T-cell (primary cell): ENCODE measurements at regions not wholly inside any gene's neighbourhood (a gene's known extent, or its start where the extent isn't known, plus 50 kb on each side); places are given as distances from the start of the nearest gene placed in this dataset.
"Not testable (repeated sequence)": the region's sequence is repeated elsewhere in the genome, so short reads cannot be mapped to it uniquely, and the experiment has no call there.

ENCODE experiments used
- ATAC-seq, 4 experiments: fragments of 200-7000 bp in 3 of 4; fragments of 150-1000 bp in 1 of 4; cut with Tn5 transposase; replicated peaks in 1 of 4; 1 replicate in 3 of 4; 2 replicates in 1 of 4; pipeline ENCODE4 v1.10.0; 2021; ENCODE audit warnings: moderate library complexity in 3 of 4, mild to moderate bottlenecking in 2 of 4, moderate number of reproducible peaks in 1 of 4
- CTCF ChIA-PET, 2 donors: fragments of 300-600 bp; sonication (Branson Sonifier 250); formaldehyde crosslinking; loops; one replicate each; lab custom pipeline; 2022; ENCODE audit warnings: antibody characterized with exemption in 2 of 2; lab: Charles Lee
- POLR2A ChIA-PET, 2 donors: fragments of 300-600 bp; sonication (Branson Sonifier 250); formaldehyde crosslinking; loops; one replicate each; lab custom pipeline; 2022; ENCODE audit warnings: antibody characterized with exemption in 2 of 2; lab: Charles Lee
- DNase-seq, 35 experiments: peaks; one replicate each; pipeline versions ENCODE4 v3.0.0 to v3.0.0-alpha.2; 2013 to 2023
- H3K27ac ChIP-seq: one replicate; pipeline ENCODE4 v1.5.1; 2013; ENCODE audit warnings: low read length
- H3K27me3 ChIP-seq, 2 experiments: replicated peaks in 1 of 2; 1 replicate in 1 of 2; 2 replicates in 1 of 2; pipeline versions ENCODE4 v1.6.1 to v1.7.0; 2013; ENCODE audit warnings: low read length in 1 of 2, mixed read lengths in 1 of 2; ENCODE audit not compliant: control insufficient read depth in 2 of 2, insufficient read depth in 2 of 2; ENCODE audit errors: extremely low read depth in 1 of 2
- H3K36me3 ChIP-seq, 2 donors: 1 replicate in 1 of 2; 2 replicates in 1 of 2; pipeline versions ENCODE4 v1.6.1 to v1.7.0; 2013; ENCODE audit warnings: low read length in 1 of 2; ENCODE audit not compliant: control insufficient read depth in 2 of 2, insufficient read depth in 1 of 2; ENCODE audit errors: extremely low read depth in 1 of 2
- H3K4me1 ChIP-seq, 2 experiments: 1 replicate in 1 of 2; 2 replicates in 1 of 2; pipeline versions ENCODE4 v1.6.1 to v1.7.0; 2013; ENCODE audit warnings: low read length in 2 of 2, mixed read lengths in 1 of 2; ENCODE audit not compliant: insufficient read depth in 2 of 2, control insufficient read depth in 1 of 2; ENCODE audit errors: extremely low read depth in 1 of 2
- H3K4me3 ChIP-seq, 2 donors: 1 replicate in 1 of 2; 2 replicates in 1 of 2; pipeline versions ENCODE4 v1.5.1 to v1.7.0; 2013; ENCODE audit warnings: mild to moderate bottlenecking in 2 of 2, low read length in 1 of 2, moderate library complexity in 1 of 2; ENCODE audit not compliant: control insufficient read depth in 1 of 2; ENCODE audit errors: extremely low read depth in 1 of 2
- H3K9me3 ChIP-seq: 2 replicates; pipeline ENCODE4 v1.7.0; 2013
- H3K27ac Mint-ChIP-seq, 2 donors: one replicate each; pipeline ENCODE4 v1.8.0; 2020 to 2021; ENCODE audit warnings: mild to moderate bottlenecking in 2 of 2, mixed read lengths in 2 of 2
- H3K27me3 Mint-ChIP-seq, 2 donors: one replicate each; pipeline ENCODE4 v1.8.0; 2021 to 2022; ENCODE audit warnings: mixed read lengths in 2 of 2
- H3K36me3 Mint-ChIP-seq: one replicate; pipeline ENCODE4 v1.8.0; 2021; ENCODE audit warnings: mixed read lengths
- H3K4me1 Mint-ChIP-seq, 3 donors: one replicate each; pipeline ENCODE4 v1.8.0; 2020 to 2022; ENCODE audit warnings: mixed read lengths in 3 of 3, mild to moderate bottlenecking in 1 of 3
- H3K4me3 Mint-ChIP-seq, 3 donors: one replicate each; pipeline ENCODE4 v1.8.0; 2020 to 2022; ENCODE audit warnings: mild to moderate bottlenecking in 3 of 3, mixed read lengths in 3 of 3, moderate library complexity in 3 of 3
- H3K9me3 Mint-ChIP-seq, 3 donors: one replicate each; pipeline ENCODE4 v1.8.0; 2020 to 2022; ENCODE audit warnings: mixed read lengths in 3 of 3
- WGBS: methylation state at CpG from one replicate; pipeline ENCODE4 v1.1.5; 2013; ENCODE audit warnings: missing lambda C conversion rate; ENCODE audit not compliant: insufficient coverage; 5-methylcytosine and 5-hydroxymethylcytosine counted together

DNA sequence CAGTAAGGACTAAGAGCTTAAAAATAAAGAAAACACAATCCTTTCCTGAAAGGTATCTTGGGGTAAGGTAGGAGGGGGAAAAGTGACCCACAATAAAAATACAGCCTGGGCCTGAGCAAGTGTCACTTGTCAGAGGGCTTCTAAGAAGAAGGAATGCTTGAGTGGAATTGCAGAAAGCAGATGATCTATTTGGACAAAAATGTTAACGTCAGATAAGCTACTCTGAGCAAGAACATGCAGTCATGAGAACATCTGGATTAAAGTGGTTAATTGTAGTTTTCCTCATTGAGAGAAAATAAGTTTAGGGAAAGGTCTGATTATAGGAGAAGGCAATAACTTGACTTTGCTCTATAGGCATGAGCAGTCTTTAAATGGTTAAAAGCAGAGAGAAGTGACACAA, 581.9 kb downstream of the HTR1B start:
- no peaks in the 10 kb centered on the region for H3K36me3 ChIP-seq
- DNase-seq = no peak
- ATAC-seq = no peak
- CTCF ChIA-PET = no interaction called here
- no peaks in the 10 kb centered on the region for H3K27me3 ChIP-seq
- 80% methylated on average over 1 of the region's 1 CpG for WGBS
- H3K4me1 ChIP-seq = no peaks in the 10 kb centered on the region
- H3K9me3 ChIP-seq = no peaks in the 10 kb centered on the region
- Mint-ChIP-seq H3K27me3 (no peaks in the 10 kb centered on the region), H3K4me3 (no peak overlapping the region), H3K27ac (no peak overlapping the region), H3K36me3 (no peaks in the 10 kb centered on the region), H3K9me3 (peaks cover 4 to 9% (median 4%) of the 10 kb centered on the region in 3 donors), H3K4me1 (no peaks in the 10 kb centered on the region)
- no peak overlapping the region for H3K27ac ChIP-seq
- POLR2A ChIA-PET = no interaction called here
- H3K4me3 ChIP-seq = no peak overlapping the region

DNA sequence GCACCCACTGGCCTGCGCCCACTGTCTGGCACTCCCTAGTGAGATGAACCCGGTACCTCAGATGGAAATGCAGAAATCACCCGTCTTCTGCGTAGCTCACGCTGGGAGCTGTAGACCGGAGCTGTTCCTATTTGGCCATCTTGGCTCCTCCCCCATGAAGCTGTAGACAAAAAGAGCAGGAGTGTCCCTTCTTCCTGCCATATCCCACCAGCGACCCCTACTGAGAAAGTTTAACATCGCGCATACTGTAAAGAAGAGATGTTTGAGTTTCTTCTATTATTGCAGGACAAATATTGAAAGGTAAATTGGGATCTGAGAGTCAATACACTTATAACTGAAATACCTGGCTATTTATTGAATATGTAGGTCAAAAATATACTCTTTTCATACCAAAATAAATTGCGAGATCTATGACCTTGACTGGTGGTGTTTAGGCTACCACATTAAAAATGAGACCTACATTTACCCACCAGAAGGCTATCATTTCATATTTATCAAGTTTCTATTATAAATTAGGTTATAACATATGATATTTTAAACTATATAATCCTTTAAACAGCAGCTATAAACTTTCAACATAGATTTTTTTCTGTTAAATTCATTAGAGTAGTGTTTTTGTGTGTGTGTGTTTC, 586.3 kb downstream of the HTR1B start:
- ChIA-PET POLR2A (no interaction called here), CTCF (interaction anchor here in 1 of 2 donors (0.5 kb wide), 1 partner anchor 79 kb away, joined by 3 read pairs; no protein-coding TSS in a partner anchor)
- H3K4me1 Mint-ChIP-seq = no peaks in the 10 kb centered on the region
- peaks cover 4 to 13% (median 7%) of the 10 kb centered on the region in 3 donors for H3K9me3 Mint-ChIP-seq
- no peaks in the 10 kb centered on the region for H3K9me3 ChIP-seq
- H3K36me3 ChIP-seq = no peaks in the 10 kb centered on the region
- no peaks in the 10 kb centered on the region for H3K4me1 ChIP-seq
- no peaks in the 10 kb centered on the region for H3K27me3 Mint-ChIP-seq
- H3K4me3 ChIP-seq = no peak overlapping the region
- ATAC-seq = no peak
- no peaks in the 10 kb centered on the region for H3K36me3 Mint-ChIP-seq
- no peak for DNase-seq
- no peak overlapping the region for H3K27ac ChIP-seq
- no peak overlapping the region for H3K4me3 Mint-ChIP-seq
- H3K27ac Mint-ChIP-seq = no peak overlapping the region
- H3K27me3 ChIP-seq = no peaks in the 10 kb centered on the region
- no CpG with 5 or more reads among the region's 10 CpGs for WGBS

DNA sequence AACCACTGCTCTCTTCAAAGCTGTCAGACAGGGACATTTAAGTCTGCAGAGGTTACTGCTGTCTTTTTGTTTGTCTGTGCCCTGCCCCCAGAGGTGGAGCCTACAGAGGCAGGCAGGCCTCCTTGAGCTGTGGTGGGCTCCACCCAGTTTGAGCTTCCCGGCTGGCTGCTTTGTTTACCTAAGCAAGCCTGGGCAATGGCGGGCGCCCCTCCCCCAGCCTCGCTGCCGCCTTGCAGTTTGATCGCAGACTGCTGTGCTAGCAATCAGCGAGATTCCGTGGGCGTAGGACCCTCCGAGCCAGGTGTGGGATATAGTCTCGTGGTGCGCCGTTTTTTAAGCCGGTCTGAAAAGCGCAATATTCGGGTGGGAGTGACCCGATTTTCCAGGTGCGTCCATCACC, 586.9 kb downstream of the HTR1B start:
- ATAC-seq, H3K27ac Mint-ChIP-seq, POLR2A ChIA-PET, H3K36me3 ChIP-seq, H3K4me3 Mint-ChIP-seq, H3K27me3 ChIP-seq, DNase-seq, H3K4me1 ChIP-seq, H3K4me3 ChIP-seq, H3K9me3 ChIP-seq, H3K4me1 Mint-ChIP-seq, H3K27me3 Mint-ChIP-seq, CTCF ChIA-PET, H3K27ac ChIP-seq, H3K36me3 Mint-ChIP-seq: not testable (repeated sequence)
- H3K9me3 Mint-ChIP-seq = peaks cover 4 to 13% (median 7%) of the 10 kb centered on the region in 3 donors
- WGBS = no CpG with 5 or more reads among the region's 18 CpGs

DNA sequence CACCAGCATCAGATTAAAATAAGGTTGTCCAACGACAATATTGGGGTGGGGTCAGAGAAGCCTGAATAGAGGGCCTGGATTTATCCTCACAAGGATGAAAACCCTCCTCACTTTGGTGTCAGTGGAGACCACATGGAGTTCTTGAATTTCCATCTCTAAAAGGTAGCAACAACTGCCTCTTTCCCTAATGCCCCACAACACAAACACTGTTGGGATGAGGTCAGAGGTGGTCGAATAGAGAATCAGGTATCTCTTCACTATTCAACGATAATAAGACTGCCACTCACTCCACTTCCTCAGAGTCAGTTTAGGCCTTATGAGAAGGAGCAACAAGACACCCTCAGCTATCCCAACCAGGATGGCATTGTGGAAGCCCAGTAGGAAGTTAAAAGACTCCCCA, 596.1 kb downstream of the HTR1B start:
- Mint-ChIP-seq H3K4me3 (no peak overlapping the region), H3K9me3 (peaks cover 3 to 29% (median 6%) of the 10 kb centered on the region in 3 donors), H3K27me3 (no peaks in the 10 kb centered on the region), H3K4me1 (no peaks in the 10 kb centered on the region), H3K36me3 (no peaks in the 10 kb centered on the region), H3K27ac (no peak overlapping the region)
- Histone ChIP-seq H3K4me3 (no peak overlapping the region), H3K9me3 (no peaks in the 10 kb centered on the region), H3K4me1 (no peaks in the 10 kb centered on the region), H3K27ac (no peak overlapping the region), H3K27me3 (no peaks in the 10 kb centered on the region), H3K36me3 (no peaks in the 10 kb centered on the region)
- ATAC-seq = no peak
- DNase-seq = no peak
- CTCF ChIA-PET = no interaction called here
- POLR2A ChIA-PET = no interaction called here
- no CpG with 5 or more reads among the region's 3 CpGs for WGBS

DNA sequence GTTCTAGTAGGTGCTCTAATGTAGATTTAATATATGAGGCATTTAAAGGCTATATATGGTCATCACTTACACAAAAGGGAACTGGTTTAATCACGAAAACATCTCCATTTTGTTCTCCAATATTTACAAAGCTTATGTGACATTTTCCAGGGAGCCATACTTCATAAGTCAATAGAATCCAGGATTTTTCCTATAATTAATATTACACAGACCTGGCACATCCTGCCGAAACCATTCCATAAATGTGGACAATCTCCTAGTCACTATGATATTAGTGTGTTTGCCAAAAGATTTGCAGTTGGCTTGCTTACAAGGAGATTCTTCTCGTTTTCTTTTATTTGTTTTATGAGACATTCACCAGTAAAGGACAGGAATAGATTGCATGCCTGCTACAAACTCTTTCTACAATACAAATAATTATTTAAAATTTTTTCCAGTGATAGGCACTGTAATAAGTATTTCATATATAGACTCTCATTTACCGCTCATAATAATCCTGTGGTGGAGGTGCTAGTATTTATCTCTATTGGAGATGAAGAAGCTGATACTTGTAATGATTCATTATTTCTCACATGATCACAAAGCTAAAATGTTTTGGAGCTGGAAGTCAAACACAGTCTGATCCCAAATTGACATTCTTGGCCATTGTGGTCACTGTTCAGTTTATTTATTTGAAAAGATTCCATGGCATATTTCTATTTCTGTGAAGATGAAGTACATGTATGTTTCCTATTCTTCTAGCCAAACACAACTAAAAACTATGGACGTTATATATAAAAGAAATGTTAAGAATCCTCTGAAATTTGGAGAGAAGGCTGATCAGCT, 597.0 kb downstream of the HTR1B start:
- POLR2A ChIA-PET = no interaction called here
- Histone ChIP-seq H3K9me3 (no peaks in the 10 kb centered on the region), H3K4me1 (no peaks in the 10 kb centered on the region), H3K27ac (no peak overlapping the region), H3K4me3 (no peak overlapping the region), H3K27me3 (no peaks in the 10 kb centered on the region), H3K36me3 (no peaks in the 10 kb centered on the region)
- WGBS = no CpG with 5 or more reads among the region's 5 CpGs
- Mint-ChIP-seq H3K9me3 (peaks cover 6 to 27% (median 7%) of the 10 kb centered on the region in 3 donors), H3K36me3 (no peaks in the 10 kb centered on the region), H3K27me3 (no peaks in the 10 kb centered on the region), H3K4me1 (no peaks in the 10 kb centered on the region), H3K27ac (no peak overlapping the region), H3K4me3 (no peak overlapping the region)
- no peak for ATAC-seq
- no peak for DNase-seq
- CTCF ChIA-PET = no interaction called here

DNA sequence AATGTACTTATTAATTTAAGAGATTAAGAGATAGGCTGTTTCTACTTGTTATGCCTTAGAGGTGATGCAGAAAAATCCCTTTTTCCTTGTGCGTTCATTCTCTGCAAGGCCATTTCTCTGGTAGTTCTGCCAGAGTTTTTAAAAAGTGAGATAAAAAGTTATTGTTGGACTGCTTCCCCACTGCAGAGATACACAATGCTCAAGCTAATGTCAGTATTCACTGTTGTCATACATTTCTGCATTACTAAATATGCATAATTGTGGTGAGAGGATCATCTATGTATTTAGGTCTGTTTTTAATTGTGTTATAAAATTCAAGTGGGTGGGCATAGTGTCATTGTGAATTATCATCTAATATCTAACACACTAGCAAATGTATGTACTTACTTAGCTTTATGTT, 600.4 kb downstream of the HTR1B start:
- CTCF ChIA-PET = no interaction called here
- H3K9me3 ChIP-seq = no peaks in the 10 kb centered on the region
- H3K4me3 Mint-ChIP-seq = no peak overlapping the region

More for the DNA sequence above, 600.4 kb downstream of the HTR1B start:
- ATAC-seq (no peak), DNase-seq (no peak)
- H3K27me3 ChIP-seq = no peaks in the 10 kb centered on the region
- no peak overlapping the region for H3K27ac Mint-ChIP-seq
- no peaks in the 10 kb centered on the region for H3K36me3 Mint-ChIP-seq
- H3K4me3 ChIP-seq = no peak overlapping the region
- WGBS = no CpG with 5 or more reads among the region's 1 CpG
- H3K9me3 Mint-ChIP-seq = peaks cover 2 to 14% (median 7%) of the 10 kb centered on the region in 3 donors
- H3K4me1 Mint-ChIP-seq = no peaks in the 10 kb centered on the region
- no peaks in the 10 kb centered on the region for H3K36me3 ChIP-seq
- no peaks in the 10 kb centered on the region for H3K4me1 ChIP-seq
- POLR2A ChIA-PET = no interaction called here
- no peak overlapping the region for H3K27ac ChIP-seq
- no peaks in the 10 kb centered on the region for H3K27me3 Mint-ChIP-seq
